ENCODE measurements at regions not wholly inside any gene's neighbourhood (a gene's known extent, or its start where the extent isn't known, plus 50 kb on each side); places are given as distances from the start of the nearest gene placed in this dataset.
A peak's percentile ranks its signal among the peaks of the same experiment; 100 is the strongest.

- Mint-ChIP-seq H3K9me3 (no peaks in the 10 kb centered on the region; the same call in 2 of the 3 replicates), H3K4me3 (no peak overlapping the region), H3K27me3 (ENCODE audit: insufficient read depth, low read depth, poor library complexity) (no peaks in the 10 kb centered on the region), H3K36me3 (ENCODE audit: low read depth) (no peaks in the 10 kb centered on the region), H3K27ac (no peak overlapping the region), H3K4me1 (peaks cover 5% of the 10 kb centered on the region; the same call in 2 of the 3 replicates)
- Histone ChIP-seq H3F3A (replicated peaks; ENCODE audit: low read depth) (no peaks in the 10 kb centered on the region), H2AFZ (peak overlapping the region; percentile 8; the same call in 1 of the 2 replicates), H3K36me3 (ENCODE audit: insufficient read depth) (no peaks in the 10 kb centered on the region), H3K9me2 (ENCODE audit: insufficient read depth) (peaks cover 3% of the 10 kb centered on the region; the same call in 1 of the 2 replicates), H3K4me1 (ENCODE audit: insufficient read depth) (no peaks in the 10 kb centered on the region), H3K4me2 (no peak overlapping the region), H3K79me2 (replicated peaks; ENCODE audit: insufficient read depth) (no peaks in the 10 kb centered on the region), H3K4me3 (no peak overlapping the region), H3K27ac (ENCODE audit: low read depth) (no peak overlapping the region), H3K27me3 (ENCODE audit: insufficient read depth) (no peaks in the 10 kb centered on the region), H4K20me1 (replicated peaks; ENCODE audit: insufficient read depth) (no peaks in the 10 kb centered on the region; the same call in 1 of the 2 replicates)
- TF ChIP-seq, protein P1, sequence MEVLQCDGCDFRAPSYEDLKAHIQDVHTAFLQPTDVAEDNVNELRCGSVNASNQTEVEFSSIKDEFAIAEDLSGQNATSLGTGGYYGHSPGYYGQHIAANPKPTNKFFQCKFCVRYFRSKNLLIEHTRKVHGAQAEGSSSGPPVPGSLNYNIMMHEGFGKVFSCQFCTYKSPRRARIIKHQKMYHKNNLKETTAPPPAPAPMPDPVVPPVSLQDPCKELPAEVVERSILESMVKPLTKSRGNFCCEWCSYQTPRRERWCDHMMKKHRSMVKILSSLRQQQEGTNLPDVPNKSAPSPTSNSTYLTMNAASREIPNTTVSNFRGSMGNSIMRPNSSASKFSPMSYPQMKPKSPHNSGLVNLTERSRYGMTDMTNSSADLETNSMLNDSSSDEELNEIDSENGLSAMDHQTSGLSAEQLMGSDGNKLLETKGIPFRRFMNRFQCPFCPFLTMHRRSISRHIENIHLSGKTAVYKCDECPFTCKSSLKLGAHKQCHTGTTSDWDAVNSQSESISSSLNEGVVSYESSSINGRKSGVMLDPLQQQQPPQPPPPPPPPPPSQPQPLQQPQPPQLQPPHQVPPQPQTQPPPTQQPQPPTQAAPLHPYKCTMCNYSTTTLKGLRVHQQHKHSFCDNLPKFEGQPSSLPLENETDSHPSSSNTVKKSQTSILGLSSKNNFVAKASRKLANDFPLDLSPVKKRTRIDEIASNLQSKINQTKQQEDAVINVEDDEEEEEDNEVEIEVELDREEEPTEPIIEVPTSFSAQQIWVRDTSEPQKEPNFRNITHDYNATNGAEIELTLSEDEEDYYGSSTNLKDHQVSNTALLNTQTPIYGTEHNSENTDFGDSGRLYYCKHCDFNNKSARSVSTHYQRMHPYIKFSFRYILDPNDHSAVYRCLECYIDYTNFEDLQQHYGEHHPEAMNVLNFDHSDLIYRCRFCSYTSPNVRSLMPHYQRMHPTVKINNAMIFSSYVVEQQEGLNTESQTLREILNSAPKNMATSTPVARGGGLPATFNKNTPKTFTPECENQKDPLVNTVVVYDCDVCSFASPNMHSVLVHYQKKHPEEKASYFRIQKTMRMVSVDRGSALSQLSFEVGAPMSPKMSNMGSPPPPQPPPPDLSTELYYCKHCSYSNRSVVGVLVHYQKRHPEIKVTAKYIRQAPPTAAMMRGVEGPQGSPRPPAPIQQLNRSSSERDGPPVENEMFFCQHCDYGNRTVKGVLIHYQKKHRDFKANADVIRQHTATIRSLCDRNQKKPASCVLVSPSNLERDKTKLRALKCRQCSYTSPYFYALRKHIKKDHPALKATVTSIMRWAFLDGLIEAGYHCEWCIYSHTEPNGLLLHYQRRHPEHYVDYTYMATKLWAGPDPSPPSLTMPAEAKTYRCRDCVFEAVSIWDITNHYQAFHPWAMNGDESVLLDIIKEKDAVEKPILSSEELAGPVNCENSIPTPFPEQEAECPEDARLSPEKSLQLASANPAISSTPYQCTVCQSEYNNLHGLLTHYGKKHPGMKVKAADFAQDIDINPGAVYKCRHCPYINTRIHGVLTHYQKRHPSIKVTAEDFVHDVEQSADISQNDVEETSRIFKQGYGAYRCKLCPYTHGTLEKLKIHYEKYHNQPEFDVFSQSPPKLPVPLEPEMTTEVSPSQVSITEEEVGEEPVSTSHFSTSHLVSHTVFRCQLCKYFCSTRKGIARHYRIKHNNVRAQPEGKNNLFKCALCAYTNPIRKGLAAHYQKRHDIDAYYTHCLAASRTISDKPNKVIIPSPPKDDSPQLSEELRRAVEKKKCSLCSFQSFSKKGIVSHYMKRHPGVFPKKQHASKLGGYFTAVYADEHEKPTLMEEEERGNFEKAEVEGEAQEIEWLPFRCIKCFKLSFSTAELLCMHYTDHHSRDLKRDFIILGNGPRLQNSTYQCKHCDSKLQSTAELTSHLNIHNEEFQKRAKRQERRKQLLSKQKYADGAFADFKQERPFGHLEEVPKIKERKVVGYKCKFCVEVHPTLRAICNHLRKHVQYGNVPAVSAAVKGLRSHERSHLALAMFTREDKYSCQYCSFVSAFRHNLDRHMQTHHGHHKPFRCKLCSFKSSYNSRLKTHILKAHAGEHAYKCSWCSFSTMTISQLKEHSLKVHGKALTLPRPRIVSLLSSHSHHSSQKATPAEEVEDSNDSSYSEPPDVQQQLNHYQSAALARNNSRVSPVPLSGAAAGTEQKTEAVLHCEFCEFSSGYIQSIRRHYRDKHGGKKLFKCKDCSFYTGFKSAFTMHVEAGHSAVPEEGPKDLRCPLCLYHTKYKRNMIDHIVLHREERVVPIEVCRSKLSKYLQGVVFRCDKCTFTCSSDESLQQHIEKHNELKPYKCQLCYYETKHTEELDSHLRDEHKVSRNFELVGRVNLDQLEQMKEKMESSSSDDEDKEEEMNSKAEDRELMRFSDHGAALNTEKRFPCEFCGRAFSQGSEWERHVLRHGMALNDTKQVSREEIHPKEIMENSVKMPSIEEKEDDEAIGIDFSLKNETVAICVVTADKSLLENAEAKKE (CRISPR knock-in tag; IDR thresholded peaks at IDR 0.05): no peak
- TF ChIP-seq REST (IDR thresholded peaks at IDR 0.05; ENCODE audit: unreplicated experiment) (no peak), ZNF114 (CRISPR knock-in tag; IDR thresholded peaks at IDR 0.05) (no peak), JUNB (IDR thresholded peaks at IDR 0.05; ENCODE audit: unreplicated experiment) (no peak), STAT1 (IDR thresholded peaks at IDR 0.05; ENCODE audit: unreplicated experiment) (no peak), CREB1 (CRISPR knock-in tag; IDR thresholded peaks at IDR 0.05; ENCODE audit: low read depth) (no peak), POLR2AphosphoS5 (IDR thresholded peaks at IDR 0.05; ENCODE audit: low read depth) (no peak), NANOG (IDR thresholded peaks at IDR 0.05; ENCODE audit: borderline replicate concordance) (no peak), ZNF331 (CRISPR knock-in tag; IDR thresholded peaks at IDR 0.05; ENCODE audit: low read depth) (no peak), ETS1 (IDR thresholded peaks at IDR 0.05) (no peak), EZH2phosphoT487 (IDR thresholded peaks at IDR 0.05; ENCODE audit: unreplicated experiment) (no peak), EZH2 (IDR thresholded peaks at IDR 0.05; ENCODE audit: low read depth, unreplicated experiment) (no peak)
- no peak for ATAC-seq
- DNase-seq (ENCODE audit: low spot score): no peak
These were observed 424.1 kb downstream of the NDFIP2 start for GRCh38 chr13:79905018-79905417.

Measured in GM23338 (cell line).